ENCODE measurements at regions not wholly inside any gene's neighbourhood (a gene's known extent, or its start where the extent isn't known, plus 50 kb on each side); places are given as distances from the start of the nearest gene placed in this dataset.

DNA sequence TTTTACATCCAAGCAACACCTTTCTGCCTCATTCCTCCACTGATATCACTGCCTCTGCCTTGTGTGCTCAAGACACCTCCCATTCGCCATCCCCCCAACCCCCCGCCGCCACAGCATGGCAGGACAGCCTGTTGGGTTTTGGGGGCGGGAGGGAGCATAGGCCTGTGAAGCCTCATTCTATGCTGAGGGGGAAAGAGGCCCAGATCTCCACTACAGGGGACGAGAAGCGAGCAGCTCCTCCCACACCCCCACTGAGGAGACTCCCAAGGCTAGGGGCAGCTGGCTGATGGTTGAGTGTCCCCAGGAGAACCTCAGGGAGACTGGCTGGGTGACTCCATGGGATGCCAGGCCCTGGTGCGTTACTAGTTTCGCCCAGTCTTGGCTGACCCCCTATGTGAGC, 214.3 kb upstream of the SIX2 start:
- DNase-seq (ENCODE audit: low read depth, low spot score) (no peak), FAIRE-seq (no peak)
- Histone ChIP-seq H3K27me3 (ENCODE audit: control insufficient read depth, extremely low read depth, insufficient read depth, low read length) (peaks cover 16% of the 10 kb centered on the region), H3K36me3 (ENCODE audit: control insufficient read depth in 2 of 2, extremely low read depth in 1 of 2, insufficient read depth in 2 of 2, low read length in 2 of 2) (no peaks in the 10 kb centered on the region), H3K9ac (ENCODE audit: control insufficient read depth, extremely low read depth, insufficient read depth, low read length) (no peak overlapping the region), H3K79me2 (ENCODE audit: control insufficient read depth, insufficient read depth, low read length) (no peaks in the 10 kb centered on the region), H3K9me1 (ENCODE audit: control insufficient read depth, extremely low read depth, insufficient read depth, low read length) (no peaks in the 10 kb centered on the region), H3K4me2 (ENCODE audit: control insufficient read depth, extremely low read depth, insufficient read depth, low read depth, low read length) (no peak overlapping the region), H3K4me3 (ENCODE audit: control insufficient read depth in 2 of 3, extremely low read depth in 1 of 3, insufficient read depth in 2 of 3, low read depth in 1 of 3, low read length in 3 of 3) (no peak overlapping the region), H3K27ac (ENCODE audit: control insufficient read depth, insufficient read depth, low read length) (no peak overlapping the region), H3K4me1 (ENCODE audit: control insufficient read depth, extremely low read depth, insufficient read depth, low read length) (no peaks in the 10 kb centered on the region), H4K20me1 (ENCODE audit: control insufficient read depth, extremely low read depth, insufficient read depth, low read length) (no peaks in the 10 kb centered on the region), H3K9me3 (ENCODE audit: control insufficient read depth, low read depth, low read length) (no peaks in the 10 kb centered on the region), H2AFZ (ENCODE audit: control insufficient read depth, low read length) (no peak overlapping the region)
- no peak for TF ChIP-seq EZH2 (IDR thresholded peaks at IDR 0.05; ENCODE audit: low read length)
- TF ChIP-seq, protein P1, sequence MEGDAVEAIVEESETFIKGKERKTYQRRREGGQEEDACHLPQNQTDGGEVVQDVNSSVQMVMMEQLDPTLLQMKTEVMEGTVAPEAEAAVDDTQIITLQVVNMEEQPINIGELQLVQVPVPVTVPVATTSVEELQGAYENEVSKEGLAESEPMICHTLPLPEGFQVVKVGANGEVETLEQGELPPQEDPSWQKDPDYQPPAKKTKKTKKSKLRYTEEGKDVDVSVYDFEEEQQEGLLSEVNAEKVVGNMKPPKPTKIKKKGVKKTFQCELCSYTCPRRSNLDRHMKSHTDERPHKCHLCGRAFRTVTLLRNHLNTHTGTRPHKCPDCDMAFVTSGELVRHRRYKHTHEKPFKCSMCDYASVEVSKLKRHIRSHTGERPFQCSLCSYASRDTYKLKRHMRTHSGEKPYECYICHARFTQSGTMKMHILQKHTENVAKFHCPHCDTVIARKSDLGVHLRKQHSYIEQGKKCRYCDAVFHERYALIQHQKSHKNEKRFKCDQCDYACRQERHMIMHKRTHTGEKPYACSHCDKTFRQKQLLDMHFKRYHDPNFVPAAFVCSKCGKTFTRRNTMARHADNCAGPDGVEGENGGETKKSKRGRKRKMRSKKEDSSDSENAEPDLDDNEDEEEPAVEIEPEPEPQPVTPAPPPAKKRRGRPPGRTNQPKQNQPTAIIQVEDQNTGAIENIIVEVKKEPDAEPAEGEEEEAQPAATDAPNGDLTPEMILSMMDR (optimal IDR thresholded peaks at IDR 0.05 in 1 of 3, IDR thresholded peaks at IDR 0.05 in 1 of 3, conservative IDR thresholded peaks at IDR 0.05 in 1 of 3; ENCODE audit: extremely low read depth in 1 of 3, insufficient read depth in 2 of 3, low read length in 3 of 3), result no peak
- dilution Hi-C loops (cut with MboI; ENCODE audit: extremely low pct_ligation_motif_present, low sequenced_read_pairs), result no loop called here

DNA sequence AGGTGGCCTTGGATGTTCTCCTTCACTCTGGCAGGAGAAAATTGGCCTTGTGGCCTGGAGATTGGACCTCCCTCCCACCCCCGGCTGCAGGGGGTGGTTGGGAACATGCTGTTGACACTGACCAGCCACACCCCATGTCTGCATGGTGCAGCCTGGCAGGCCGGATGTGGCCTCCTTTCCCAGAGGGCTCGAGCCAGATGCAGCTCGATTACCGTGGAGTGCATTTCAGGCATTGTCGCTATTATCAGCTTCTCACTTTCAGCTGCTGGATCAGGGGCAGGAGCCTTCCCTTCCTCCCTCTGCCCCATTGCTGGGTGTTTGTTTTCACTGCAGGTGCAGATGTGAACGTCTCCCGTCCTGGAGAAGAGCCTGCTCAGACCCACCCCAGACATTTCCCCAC, 211.0 kb upstream of the SIX2 start:
- H3K4me2 ChIP-seq (ENCODE audit: control insufficient read depth, extremely low read depth, insufficient read depth, low read depth, low read length), result no peak overlapping the region
- no peaks in the 10 kb centered on the region for H4K20me1 ChIP-seq (ENCODE audit: control insufficient read depth, extremely low read depth, insufficient read depth, low read length)
- H3K27ac ChIP-seq (ENCODE audit: control insufficient read depth, insufficient read depth, low read length), result no peak overlapping the region
- no peak for TF ChIP-seq EZH2 (IDR thresholded peaks at IDR 0.05; ENCODE audit: low read length)
- TF ChIP-seq, protein P1 (optimal IDR thresholded peaks at IDR 0.05 in 1 of 3, IDR thresholded peaks at IDR 0.05 in 1 of 3, conservative IDR thresholded peaks at IDR 0.05 in 1 of 3; ENCODE audit: extremely low read depth in 1 of 3, insufficient read depth in 2 of 3, low read length in 3 of 3), result no peak
- FAIRE-seq (no peak), DNase-seq (ENCODE audit: low read depth, low spot score) (no peak)
- H3K79me2 ChIP-seq (ENCODE audit: control insufficient read depth, insufficient read depth, low read length), result no peaks in the 10 kb centered on the region
- no peak overlapping the region for H3K9ac ChIP-seq (ENCODE audit: control insufficient read depth, extremely low read depth, insufficient read depth, low read length)
- no peak overlapping the region for H3K4me3 ChIP-seq (ENCODE audit: control insufficient read depth in 2 of 3, extremely low read depth in 1 of 3, insufficient read depth in 2 of 3, low read depth in 1 of 3, low read length in 3 of 3)
- no peak overlapping the region for H2AFZ ChIP-seq (ENCODE audit: control insufficient read depth, low read length)
- H3K9me3 ChIP-seq (ENCODE audit: control insufficient read depth, low read depth, low read length), result no peaks in the 10 kb centered on the region
- dilution Hi-C loops (cut with MboI; ENCODE audit: extremely low pct_ligation_motif_present, low sequenced_read_pairs), result no loop called here
- H3K27me3 ChIP-seq (ENCODE audit: control insufficient read depth, extremely low read depth, insufficient read depth, low read length), result peaks cover 19% of the 10 kb centered on the region
- no peaks in the 10 kb centered on the region for H3K4me1 ChIP-seq (ENCODE audit: control insufficient read depth, extremely low read depth, insufficient read depth, low read length)
- H3K36me3 ChIP-seq (ENCODE audit: control insufficient read depth in 2 of 2, extremely low read depth in 1 of 2, insufficient read depth in 2 of 2, low read length in 2 of 2), result no peaks in the 10 kb centered on the region
- no peaks in the 10 kb centered on the region for H3K9me1 ChIP-seq (ENCODE audit: control insufficient read depth, extremely low read depth, insufficient read depth, low read length)

Measured in keratinocyte (primary cell).